GM12873 (cell line): ENCODE measurements at regions not wholly inside any gene's neighbourhood (a gene's known extent, or its start where the extent isn't known, plus 50 kb on each side); places are given as distances from the start of the nearest gene placed in this dataset.

ENCODE experiments used
- CTCF ChIP-seq: IDR thresholded peaks from 2 replicates; pipeline ENCODE4 v1.5.1; 2012; ENCODE audit warnings: low read depth, mild to moderate bottlenecking, moderate library complexity, low read length, control low read depth; ENCODE audit not compliant: insufficient read depth; ENCODE audit errors: missing control alignments

DNA sequence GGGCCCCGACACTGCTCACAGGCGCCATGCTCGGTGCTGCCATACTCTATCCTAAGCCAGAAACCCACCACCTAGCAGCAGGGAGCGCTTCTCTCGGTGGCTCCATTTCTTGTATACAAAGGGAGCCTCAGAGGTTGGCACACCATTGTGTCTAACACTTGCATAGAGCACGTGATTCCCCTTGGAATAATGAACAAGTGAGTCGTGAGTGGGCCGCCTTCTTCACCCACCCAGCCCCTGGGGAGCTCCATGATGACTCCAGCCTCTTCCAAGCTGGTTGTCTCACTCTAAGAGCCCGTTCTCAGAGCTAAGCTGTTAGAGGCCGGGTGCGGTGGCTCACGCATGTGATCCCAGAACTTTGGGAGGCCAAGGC is 82.3 kb upstream of the ZNF469 start:
- TF ChIP-seq CTCF = no peak

DNA sequence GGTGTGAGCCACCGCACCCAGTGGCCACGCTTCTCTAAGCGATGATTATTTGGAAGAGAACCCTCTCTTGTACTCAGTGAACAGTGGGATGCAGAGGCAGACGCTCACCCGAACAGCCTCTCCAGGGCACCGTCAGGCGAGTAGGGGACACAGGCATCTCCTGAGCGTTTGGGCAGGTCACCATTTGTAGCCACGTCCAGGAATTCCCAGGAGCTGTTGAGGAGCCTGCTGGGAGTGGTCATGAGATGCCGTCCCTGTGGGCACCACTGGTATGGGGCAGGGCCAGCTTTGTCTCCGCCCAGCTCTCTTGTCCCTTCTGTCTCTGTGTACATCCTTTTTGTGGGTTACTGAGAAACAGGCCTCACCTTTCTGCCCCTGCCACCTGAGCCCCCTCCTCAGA is 81.3 kb upstream of the ZNF469 start:
- TF ChIP-seq CTCF = no peak

DNA sequence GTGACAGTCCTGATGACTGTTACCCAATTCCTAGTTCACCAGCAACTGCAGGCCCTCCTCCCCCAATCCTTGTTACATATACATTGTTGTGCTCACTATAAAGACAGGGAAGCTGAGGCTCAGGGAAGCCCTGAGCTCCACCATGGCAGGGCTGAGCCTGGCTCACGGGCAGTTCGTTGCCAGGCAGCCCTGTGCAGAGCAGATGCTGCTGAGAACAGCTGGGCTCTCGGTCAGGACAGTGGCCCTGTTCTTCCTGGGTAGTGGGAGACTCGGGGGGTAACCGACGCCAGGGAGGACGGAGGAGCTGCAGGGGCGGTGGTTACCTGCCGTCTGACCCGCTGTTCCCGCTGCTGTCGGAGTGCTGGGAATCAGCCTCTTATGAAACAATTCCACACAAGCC is 80.9 kb upstream of the ZNF469 start:
- no peak for TF ChIP-seq CTCF

- no peak for TF ChIP-seq CTCF
These were observed 80.1 kb upstream of the ZNF469 start for GRCh38 chr16:88302666-88303065.

- no peak for TF ChIP-seq CTCF
These were observed 79.4 kb upstream of the ZNF469 start for GRCh38 chr16:88303405-88303804.

DNA sequence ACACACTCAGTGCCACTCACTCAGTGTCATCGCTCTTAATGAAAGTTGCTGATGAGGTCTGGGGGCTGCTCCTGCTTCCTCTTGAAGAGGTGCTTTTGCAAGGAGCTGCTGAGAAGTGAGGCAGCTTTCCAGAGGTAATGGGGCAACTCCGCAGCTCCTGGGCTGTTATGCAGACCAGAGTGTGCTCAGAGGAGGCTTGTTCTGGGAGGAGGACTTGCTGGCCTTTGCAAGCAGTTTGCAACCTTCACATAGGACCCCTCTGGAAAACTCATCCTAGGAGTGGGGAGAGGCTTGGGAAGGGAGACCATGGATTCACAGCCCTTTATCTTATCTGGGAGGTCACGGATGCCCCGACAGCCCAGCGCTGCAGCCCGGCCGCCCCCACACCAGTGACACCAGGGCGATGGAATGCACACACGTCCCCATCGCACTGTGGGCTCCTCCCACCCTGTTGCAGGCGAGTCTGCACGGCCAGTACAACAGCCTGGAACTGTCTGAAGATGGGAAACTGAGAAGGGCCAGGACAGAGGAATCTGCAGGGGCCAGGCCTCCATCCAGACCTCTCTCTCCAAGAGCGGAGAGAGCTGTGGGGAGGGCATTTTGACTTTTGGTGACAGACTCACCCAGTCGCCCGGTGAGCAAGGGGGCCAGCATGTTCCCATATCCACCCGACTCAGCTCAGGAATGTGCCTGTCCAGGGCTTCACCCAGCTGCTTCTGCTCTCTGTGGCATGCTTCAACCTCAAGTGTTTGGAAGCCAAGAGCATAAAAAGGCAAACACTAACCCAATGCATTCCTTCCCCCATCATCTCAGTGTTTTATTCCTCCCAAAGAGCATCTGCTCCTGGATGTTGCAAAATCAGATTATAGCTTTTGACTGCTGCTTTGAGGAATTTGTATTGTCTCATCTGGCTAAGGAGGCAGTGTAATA is 78.6 kb upstream of the ZNF469 start:
- no peak for TF ChIP-seq CTCF

DNA sequence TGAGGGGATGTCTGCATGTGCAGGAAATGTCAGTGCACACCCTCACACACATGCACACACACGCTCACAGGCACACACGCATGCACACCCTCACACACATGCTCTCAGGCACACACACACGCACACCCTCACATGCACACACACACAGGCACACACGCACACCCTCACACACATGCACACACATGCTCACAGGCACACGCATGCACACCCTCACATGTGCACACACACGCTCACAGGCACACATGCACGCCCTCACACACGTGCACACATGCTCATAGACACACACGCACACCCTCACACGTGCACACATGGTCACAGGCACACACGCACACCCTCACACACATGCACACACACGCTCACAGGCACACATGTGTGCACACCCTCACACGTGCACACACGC is 77.6 kb upstream of the ZNF469 start:
- TF ChIP-seq CTCF = no peak
